ENCODE measurements at regions not wholly inside any gene's neighbourhood (a gene's known extent, or its start where the extent isn't known, plus 50 kb on each side); places are given as distances from the start of the nearest gene placed in this dataset.

GRCh38 chr1:81613803-81614202, 186.9 kb upstream of the ADGRL2 start:
- H3K9me2 ChIP-seq (ENCODE audit: insufficient read depth, low read length) = no peaks in the 10 kb centered on the region
- H2AFZ ChIP-seq (ENCODE audit: low read depth, low read length) = no peak overlapping the region
- no peak overlapping the region for H3K4me2 ChIP-seq (ENCODE audit: low read length)
- no peak overlapping the region for H3K27ac ChIP-seq (ENCODE audit: low read length)
- no peaks in the 10 kb centered on the region for H3K9me3 ChIP-seq (ENCODE audit: low read length)
- TF ChIP-seq TAF1 (IDR thresholded peaks at IDR 0.05; ENCODE audit: low read depth) = no peak
- TF ChIP-seq EZH2 (IDR thresholded peaks at IDR 0.05; ENCODE audit: borderline replicate concordance, insufficient read depth, low read length, poor library complexity, severe bottlenecking) = no peak
- no peak for TF ChIP-seq MXI1 (conservative IDR thresholded peaks at IDR 0.05; ENCODE audit: poor library complexity, severe bottlenecking)
- TF ChIP-seq EP300 (conservative IDR thresholded peaks at IDR 0.05; ENCODE audit: poor library complexity, severe bottlenecking) = no peak
- no peak for TF ChIP-seq CTCF (IDR thresholded peaks at IDR 0.05; ENCODE audit: poor library complexity, severe bottlenecking)
- no peak for TF ChIP-seq RAD21 (conservative IDR thresholded peaks at IDR 0.05)
- TF ChIP-seq POLR2AphosphoS5 (IDR thresholded peaks at IDR 0.05) = no peak
- TF ChIP-seq SMC3 (conservative IDR thresholded peaks at IDR 0.05; ENCODE audit: poor library complexity) = no peak
- TF ChIP-seq REST (IDR thresholded peaks at IDR 0.05; ENCODE audit: borderline replicate concordance) = no peak
- H3K9ac ChIP-seq (ENCODE audit: low read length) = no peak overlapping the region
- no peaks in the 10 kb centered on the region for H3K36me3 ChIP-seq (ENCODE audit: insufficient read depth, low read length)
- no peaks in the 10 kb centered on the region for H4K20me1 ChIP-seq (ENCODE audit: insufficient read depth)
- H3F3A ChIP-seq (ENCODE audit: insufficient read depth, low read length, poor library complexity, severe bottlenecking) = no peaks in the 10 kb centered on the region
- no peak overlapping the region for H3K4me3 ChIP-seq (ENCODE audit: low read length)
- H3K27me3 ChIP-seq (ENCODE audit: insufficient read depth, low read depth, low read length) = no peaks in the 10 kb centered on the region
- no peaks in the 10 kb centered on the region for H3K79me2 ChIP-seq (replicated peaks; ENCODE audit: insufficient read depth, low read length)

- Histone ChIP-seq H3K27me3 (ENCODE audit: insufficient read depth, low read depth, low read length) (no peaks in the 10 kb centered on the region), H3K9me3 (ENCODE audit: low read length) (no peaks in the 10 kb centered on the region), H3K9ac (ENCODE audit: low read length) (no peak overlapping the region), H3K4me3 (ENCODE audit: low read length) (no peak overlapping the region), H3K79me2 (replicated peaks; ENCODE audit: insufficient read depth, low read length) (no peaks in the 10 kb centered on the region), H3K27ac (ENCODE audit: low read length) (no peak overlapping the region), H3F3A (ENCODE audit: insufficient read depth, low read length, poor library complexity, severe bottlenecking) (no peaks in the 10 kb centered on the region), H4K20me1 (ENCODE audit: insufficient read depth) (no peaks in the 10 kb centered on the region), H3K36me3 (ENCODE audit: insufficient read depth, low read length) (no peaks in the 10 kb centered on the region), H3K4me2 (ENCODE audit: low read length) (no peak overlapping the region), H2AFZ (ENCODE audit: low read depth, low read length) (no peak overlapping the region), H3K9me2 (ENCODE audit: insufficient read depth, low read length) (no peaks in the 10 kb centered on the region)
- TF ChIP-seq POLR2AphosphoS5 (IDR thresholded peaks at IDR 0.05) (no peak), TAF1 (IDR thresholded peaks at IDR 0.05; ENCODE audit: low read depth) (no peak)
These were observed 192.8 kb upstream of the ADGRL2 start for GRCh38 chr1:81607924-81608323.

- Histone ChIP-seq H3F3A (ENCODE audit: insufficient read depth, low read length, poor library complexity, severe bottlenecking) (no peaks in the 10 kb centered on the region), H3K36me3 (ENCODE audit: insufficient read depth, low read length) (no peaks in the 10 kb centered on the region), H2AFZ (ENCODE audit: low read depth, low read length) (no peak overlapping the region), H3K4me2 (ENCODE audit: low read length) (no peak overlapping the region), H3K27me3 (ENCODE audit: insufficient read depth, low read depth, low read length) (no peaks in the 10 kb centered on the region), H3K9ac (ENCODE audit: low read length) (no peak overlapping the region), H3K79me2 (replicated peaks; ENCODE audit: insufficient read depth, low read length) (no peaks in the 10 kb centered on the region), H4K20me1 (ENCODE audit: insufficient read depth) (no peaks in the 10 kb centered on the region), H3K9me2 (ENCODE audit: insufficient read depth, low read length) (no peaks in the 10 kb centered on the region), H3K27ac (ENCODE audit: low read length) (no peak overlapping the region), H3K4me3 (ENCODE audit: low read length) (no peak overlapping the region), H3K9me3 (ENCODE audit: low read length) (no peaks in the 10 kb centered on the region)
- TF ChIP-seq SMC3 (conservative IDR thresholded peaks at IDR 0.05; ENCODE audit: poor library complexity) = no peak
- TF ChIP-seq REST (IDR thresholded peaks at IDR 0.05; ENCODE audit: borderline replicate concordance) = no peak
- TF ChIP-seq CTCF (IDR thresholded peaks at IDR 0.05; ENCODE audit: poor library complexity, severe bottlenecking) = no peak
- TF ChIP-seq RAD21 (conservative IDR thresholded peaks at IDR 0.05) = no peak
- TF ChIP-seq EP300 (conservative IDR thresholded peaks at IDR 0.05; ENCODE audit: poor library complexity, severe bottlenecking) = no peak
- no peak for TF ChIP-seq EZH2 (IDR thresholded peaks at IDR 0.05; ENCODE audit: borderline replicate concordance, insufficient read depth, low read length, poor library complexity, severe bottlenecking)
- no peak for TF ChIP-seq POLR2AphosphoS5 (IDR thresholded peaks at IDR 0.05)
- TF ChIP-seq TAF1 (IDR thresholded peaks at IDR 0.05; ENCODE audit: low read depth) = no peak
- no peak for TF ChIP-seq MXI1 (conservative IDR thresholded peaks at IDR 0.05; ENCODE audit: poor library complexity, severe bottlenecking)
These were observed 193.6 kb upstream of the ADGRL2 start for GRCh38 chr1:81607086-81607485.

Measured in neural cell (in vitro differentiated cells).